ENCODE measurements at regions not wholly inside any gene's neighbourhood (a gene's known extent, or its start where the extent isn't known, plus 50 kb on each side); places are given as distances from the start of the nearest gene placed in this dataset.

DNA sequence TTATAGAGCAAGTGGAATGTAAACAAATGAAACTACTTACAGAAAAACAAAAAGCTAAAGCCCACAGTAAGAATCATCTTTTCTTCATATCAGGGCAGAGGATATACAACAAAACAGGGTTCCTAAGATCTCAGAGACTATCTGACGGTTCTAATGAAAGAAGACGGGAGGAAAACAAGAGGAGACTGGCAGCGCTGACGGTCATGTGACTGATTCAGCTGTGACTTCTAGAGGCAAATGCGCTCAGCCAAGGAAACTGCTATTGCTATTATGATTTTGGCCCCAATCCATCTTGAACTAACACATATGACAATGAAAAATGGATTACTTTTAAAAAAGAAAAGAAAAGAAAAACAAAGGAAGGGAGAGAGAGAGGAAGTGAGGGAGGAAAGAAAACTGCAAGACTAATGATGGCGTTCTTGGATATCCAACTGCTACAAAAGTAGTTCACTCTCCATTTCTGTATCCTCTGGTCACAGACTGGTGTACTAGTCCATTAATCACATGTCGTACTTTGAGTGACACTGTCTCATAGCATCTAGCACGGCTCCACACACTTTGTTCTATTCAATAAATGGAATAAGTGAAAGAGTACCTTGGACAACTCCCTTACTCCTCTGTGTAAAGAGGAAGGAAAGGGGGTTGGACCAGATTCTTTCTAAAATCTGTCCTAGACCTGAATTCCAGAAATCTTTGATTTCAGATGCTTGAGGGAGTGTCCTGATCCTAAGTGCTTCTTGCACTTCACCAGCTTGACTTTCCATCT, 119.3 kb downstream of the DAD1 start:
- H3K36me3 ChIP-seq, result no peaks in the 10 kb centered on the region
- intact Hi-C loops (cut with DNase I; ENCODE audit: low total_unique reads), result loop anchor here (5.0 kb wide), 1 partner anchor 82 kb away; no protein-coding TSS in a partner anchor
- no peaks in the 10 kb centered on the region for H3K9me3 ChIP-seq
- no peak for DNase-seq
- H3K27me3 ChIP-seq, result no peaks in the 10 kb centered on the region
- H3K27ac ChIP-seq, result no peak overlapping the region
- TF ChIP-seq CTCF (IDR thresholded peaks at IDR 0.05), result no peak
- peaks cover 0 to 17% (median 7%) of the 10 kb centered on the region in 4 donors for H3K4me1 ChIP-seq
- H3K4me3 ChIP-seq, result no peak overlapping the region

GRCh38 chr14:22468830-22469229, 120.2 kb downstream of the DAD1 start:
- H3K9me3 ChIP-seq, result no peaks in the 10 kb centered on the region
- no peak overlapping the region for H3K4me3 ChIP-seq
- no peaks in the 10 kb centered on the region for H3K27me3 ChIP-seq
- intact Hi-C loops (cut with DNase I; ENCODE audit: low total_unique reads), result no loop called here
- no peak overlapping the region for H3K27ac ChIP-seq
- H3K4me1 ChIP-seq, result peaks cover 0 to 17% (median 7%) of the 10 kb centered on the region in 4 donors
- TF ChIP-seq CTCF (IDR thresholded peaks at IDR 0.05), result no peak
- H3K36me3 ChIP-seq, result no peaks in the 10 kb centered on the region
- no peak for DNase-seq

DNA sequence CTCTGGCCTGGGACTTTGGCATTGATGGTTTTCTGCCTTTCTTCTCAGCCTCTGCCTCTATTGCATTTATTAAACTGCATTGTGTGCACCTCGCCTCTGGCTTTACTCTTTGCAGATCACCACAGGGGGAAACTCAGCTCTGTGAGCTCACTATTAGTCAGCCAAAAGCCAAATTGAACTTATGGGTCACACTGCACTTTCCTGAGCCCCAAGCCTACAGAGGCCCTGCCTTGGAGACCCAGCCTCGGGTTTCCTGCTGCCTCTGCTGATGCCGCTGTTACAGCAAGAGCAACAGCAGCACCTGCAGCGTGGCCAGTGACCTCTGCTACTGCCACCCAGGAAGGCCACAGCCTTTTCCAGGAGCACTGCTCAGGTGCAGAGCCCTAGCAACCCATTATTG, 122.5 kb downstream of the DAD1 start:
- H3K27me3 ChIP-seq, result no peaks in the 10 kb centered on the region
- H3K9me3 ChIP-seq, result no peaks in the 10 kb centered on the region
- no peak for DNase-seq
- intact Hi-C loops (cut with DNase I; ENCODE audit: low total_unique reads), result no loop called here
- no peaks in the 10 kb centered on the region for H3K36me3 ChIP-seq
- peaks cover 0 to 12% (median 5%) of the 10 kb centered on the region in 4 donors for H3K4me1 ChIP-seq
- no peak overlapping the region for H3K27ac ChIP-seq
- H3K4me3 ChIP-seq, result no peak overlapping the region
- no peak for TF ChIP-seq CTCF (IDR thresholded peaks at IDR 0.05)

DNA sequence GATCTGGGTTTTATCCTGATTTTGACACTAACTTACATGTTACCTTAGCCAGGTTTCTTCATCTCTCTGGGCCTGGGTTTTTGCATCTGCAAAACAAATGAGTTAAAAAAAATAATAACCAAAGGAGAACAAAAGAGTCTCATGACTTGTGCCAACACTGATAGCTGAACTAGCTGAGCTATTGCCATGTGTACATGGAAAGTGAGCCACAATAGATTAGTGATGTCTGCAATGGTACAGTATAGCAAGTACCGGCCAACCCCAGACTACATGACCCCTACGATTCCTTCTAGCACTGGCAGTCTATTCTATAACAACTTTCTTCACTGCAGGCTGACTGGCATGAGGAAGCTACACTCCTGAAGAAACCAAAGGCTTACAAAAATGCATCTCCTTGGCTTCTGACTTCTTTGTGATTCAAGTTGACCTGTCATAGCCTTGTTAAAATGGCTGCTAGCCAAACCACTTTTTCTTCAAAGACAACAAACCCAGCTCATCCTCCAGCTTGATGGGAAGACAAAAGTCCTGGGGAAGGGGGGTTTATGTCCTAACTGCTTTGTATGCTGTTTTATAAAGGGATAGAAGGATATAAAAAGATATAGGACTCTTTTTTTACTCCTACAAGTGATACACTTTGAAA, 123.7 kb downstream of the DAD1 start:
- Histone ChIP-seq H3K4me1 (peaks cover 0 to 10% (median 2%) of the 10 kb centered on the region in 4 donors), H3K27ac (no peak overlapping the region), H3K27me3 (no peaks in the 10 kb centered on the region), H3K9me3 (no peaks in the 10 kb centered on the region), H3K4me3 (no peak overlapping the region), H3K36me3 (no peaks in the 10 kb centered on the region)
- no peak for TF ChIP-seq CTCF (IDR thresholded peaks at IDR 0.05)
- intact Hi-C loops (cut with DNase I; ENCODE audit: low total_unique reads), result no loop called here
- DNase-seq, result no peak

- Histone ChIP-seq H3K27me3 (no peaks in the 10 kb centered on the region), H3K4me3 (no peak overlapping the region), H3K36me3 (no peaks in the 10 kb centered on the region), H3K9me3 (no peaks in the 10 kb centered on the region), H3K27ac (no peak overlapping the region), H3K4me1 (peaks cover 0 to 4% (median 2%) of the 10 kb centered on the region in 4 donors)
- DNase-seq, result no peak
- no peak for TF ChIP-seq CTCF (IDR thresholded peaks at IDR 0.05)
- intact Hi-C loops (cut with DNase I; ENCODE audit: low total_unique reads), result no loop called here
These were observed 124.4 kb downstream of the DAD1 start for GRCh38 chr14:22464422-22465142.
